Hepatocyte (in vitro differentiated cells): ENCODE measurements at regions not wholly inside any gene's neighbourhood (a gene's known extent, or its start where the extent isn't known, plus 50 kb on each side); places are given as distances from the start of the nearest gene placed in this dataset.
"Not testable (repeated sequence)": the region's sequence is repeated elsewhere in the genome, so short reads cannot be mapped to it uniquely, and the experiment has no call there.

Source experiments
- DNase-seq: peaks from one replicate; pipeline ENCODE4 v3.0.0-alpha.2; 2016; ENCODE audit warnings: low spot score
- H2AFZ ChIP-seq: fragments of 200-600 bp; sonication (generic); 2 replicates; pipeline ENCODE4 v1.6.0; 2016; ENCODE audit warnings: antibody characterized with exemption, mild to moderate bottlenecking
- H3K27ac ChIP-seq: fragments of 200-600 bp; sonication (generic); 2 replicates; pipeline ENCODE4 v1.5.1; 2016; ENCODE audit warnings: mild to moderate bottlenecking
- H3K27me3 ChIP-seq: fragments of 200-600 bp; sonication (generic); 2 replicates; pipeline ENCODE4 v1.6.1; 2016
- H3K36me3 ChIP-seq: fragments of 200-600 bp; sonication (generic); replicated peaks from 2 replicates; pipeline ENCODE4 v1.5.1; 2016; ENCODE audit warnings: low read depth; ENCODE audit not compliant: insufficient read depth
- H3K4me1 ChIP-seq: fragments of 200-600 bp; sonication (generic); 2 replicates; pipeline ENCODE4 v1.5.1; 2016; ENCODE audit warnings: mild to moderate bottlenecking, moderate library complexity; ENCODE audit not compliant: insufficient read depth
- H3K4me2 ChIP-seq: fragments of 200-600 bp; sonication (generic); 2 replicates; pipeline ENCODE4 v1.6.0; 2016
- H3K4me3 ChIP-seq: fragments of 200-600 bp; sonication (generic); 2 replicates; pipeline ENCODE4 v1.5.1; 2016; ENCODE audit warnings: mild to moderate bottlenecking
- H3K79me2 ChIP-seq: fragments of 200-600 bp; sonication (generic); 2 replicates; pipeline ENCODE4 v1.6.0; 2017; ENCODE audit warnings: mild to moderate bottlenecking
- H3K9me2 ChIP-seq: fragments of 200-600 bp; sonication (generic); replicated peaks from 2 replicates; pipeline ENCODE4 v1.6.0; 2017; ENCODE audit warnings: mild to moderate bottlenecking; ENCODE audit not compliant: insufficient read depth
- H3K9me3 ChIP-seq: fragments of 200-600 bp; sonication (generic); 2 replicates; pipeline ENCODE4 v1.5.1; 2016; ENCODE audit warnings: low read depth, mild to moderate bottlenecking
- H4K20me1 ChIP-seq: fragments of 200-600 bp; sonication (generic); 2 replicates; pipeline ENCODE4 v1.6.0; 2016; ENCODE audit warnings: mild to moderate bottlenecking; ENCODE audit not compliant: insufficient read depth, poor library complexity, severe bottlenecking
- EZH2 ChIP-seq: fragments of 200-600 bp; sonication (generic); IDR thresholded peaks from 2 replicates; pipeline ENCODE4 v1.6.1; 2016; ENCODE audit warnings: antibody characterized with exemption, mild to moderate bottlenecking, borderline replicate concordance
- EZH2phosphoT487 ChIP-seq: fragments of 200-600 bp; sonication (generic); IDR thresholded peaks from one replicate; pipeline ENCODE4 v1.6.1; 2018; ENCODE audit warnings: antibody characterized with exemption, mild to moderate bottlenecking, low read depth, moderate library complexity; ENCODE audit not compliant: unreplicated experiment, severe bottlenecking
- WGBS: methylation state at CpG from one replicate; pipeline ENCODE4 v1.1.6; 2016; ENCODE audit warnings: low lambda C conversion rate; ENCODE audit errors: missing lambda C conversion rate; 5-methylcytosine and 5-hydroxymethylcytosine counted together
- TF ChIP-seq, protein P1 (sequence below): fragments of 200-600 bp; sonication (generic); IDR thresholded peaks from 2 replicates; pipeline ENCODE4 v1.5.1; 2016; ENCODE audit warnings: antibody characterized with exemption, mild to moderate bottlenecking; ENCODE audit not compliant: poor library complexity

DNA sequence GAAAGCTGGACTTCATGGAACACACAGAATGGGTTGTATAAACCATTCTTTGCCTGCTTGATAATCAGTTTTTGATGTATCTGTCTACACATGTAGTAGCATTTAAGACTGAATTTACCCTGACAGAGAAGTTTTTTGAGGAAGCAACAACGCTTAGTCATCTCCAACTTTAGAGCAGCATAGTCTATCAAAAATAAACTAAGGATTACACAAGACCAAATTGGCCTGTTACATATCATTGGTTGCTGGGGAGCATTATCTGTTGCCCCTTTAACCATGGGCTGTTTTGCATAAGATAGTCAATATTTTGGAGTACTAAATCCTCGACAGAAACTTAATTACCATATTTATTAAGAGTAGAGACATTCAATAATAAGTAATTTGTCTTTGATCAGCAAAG, 347.4 kb downstream of the FAM47B start:
- H3K27ac ChIP-seq, result no peak overlapping the region
- no peak for DNase-seq
- TF ChIP-seq EZH2phosphoT487, result no peak
- no peak for TF ChIP-seq EZH2
- TF ChIP-seq, protein P1, sequence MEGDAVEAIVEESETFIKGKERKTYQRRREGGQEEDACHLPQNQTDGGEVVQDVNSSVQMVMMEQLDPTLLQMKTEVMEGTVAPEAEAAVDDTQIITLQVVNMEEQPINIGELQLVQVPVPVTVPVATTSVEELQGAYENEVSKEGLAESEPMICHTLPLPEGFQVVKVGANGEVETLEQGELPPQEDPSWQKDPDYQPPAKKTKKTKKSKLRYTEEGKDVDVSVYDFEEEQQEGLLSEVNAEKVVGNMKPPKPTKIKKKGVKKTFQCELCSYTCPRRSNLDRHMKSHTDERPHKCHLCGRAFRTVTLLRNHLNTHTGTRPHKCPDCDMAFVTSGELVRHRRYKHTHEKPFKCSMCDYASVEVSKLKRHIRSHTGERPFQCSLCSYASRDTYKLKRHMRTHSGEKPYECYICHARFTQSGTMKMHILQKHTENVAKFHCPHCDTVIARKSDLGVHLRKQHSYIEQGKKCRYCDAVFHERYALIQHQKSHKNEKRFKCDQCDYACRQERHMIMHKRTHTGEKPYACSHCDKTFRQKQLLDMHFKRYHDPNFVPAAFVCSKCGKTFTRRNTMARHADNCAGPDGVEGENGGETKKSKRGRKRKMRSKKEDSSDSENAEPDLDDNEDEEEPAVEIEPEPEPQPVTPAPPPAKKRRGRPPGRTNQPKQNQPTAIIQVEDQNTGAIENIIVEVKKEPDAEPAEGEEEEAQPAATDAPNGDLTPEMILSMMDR, result no peak
- no peak overlapping the region for H3K4me2 ChIP-seq
- no peaks in the 10 kb centered on the region for H3K27me3 ChIP-seq
- no peak overlapping the region for H2AFZ ChIP-seq
- H3K4me3 ChIP-seq, result no peak overlapping the region
- H4K20me1 ChIP-seq, result no peaks in the 10 kb centered on the region
- H3K9me2 ChIP-seq, result no peaks in the 10 kb centered on the region
- no peaks in the 10 kb centered on the region for H3K9me3 ChIP-seq
- H3K4me1 ChIP-seq, result no peaks in the 10 kb centered on the region
- WGBS, result 62% methylated on average over 2 of the region's 2 CpGs
- H3K79me2 ChIP-seq, result no peaks in the 10 kb centered on the region
- H3K36me3 ChIP-seq, result no peaks in the 10 kb centered on the region

DNA sequence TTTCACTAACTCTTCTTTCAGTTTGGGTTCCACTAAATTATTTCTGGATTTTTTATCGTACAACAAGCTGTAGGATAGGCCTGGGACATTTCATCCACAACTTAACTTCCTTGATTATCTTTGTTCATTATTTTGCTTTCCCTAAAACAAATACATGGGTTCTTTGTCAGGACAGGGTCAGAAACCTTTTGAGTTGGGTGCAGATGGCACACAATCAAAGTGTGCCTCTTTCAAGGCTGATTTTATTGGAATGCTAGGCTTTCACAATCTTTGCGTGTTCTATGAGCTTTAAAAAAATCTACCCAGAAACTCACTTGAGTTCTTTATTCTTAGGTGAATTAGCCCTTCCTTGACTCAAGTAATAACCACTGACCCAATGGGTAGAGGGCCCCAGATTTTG, 348.4 kb downstream of the FAM47B start:
- TF ChIP-seq EZH2, result no peak
- no peak for TF ChIP-seq EZH2phosphoT487
- TF ChIP-seq, protein P1, result no peak
- 71% methylated on average over 2 of the region's 2 CpGs for WGBS
- H3K27ac ChIP-seq, result no peak overlapping the region

DNA sequence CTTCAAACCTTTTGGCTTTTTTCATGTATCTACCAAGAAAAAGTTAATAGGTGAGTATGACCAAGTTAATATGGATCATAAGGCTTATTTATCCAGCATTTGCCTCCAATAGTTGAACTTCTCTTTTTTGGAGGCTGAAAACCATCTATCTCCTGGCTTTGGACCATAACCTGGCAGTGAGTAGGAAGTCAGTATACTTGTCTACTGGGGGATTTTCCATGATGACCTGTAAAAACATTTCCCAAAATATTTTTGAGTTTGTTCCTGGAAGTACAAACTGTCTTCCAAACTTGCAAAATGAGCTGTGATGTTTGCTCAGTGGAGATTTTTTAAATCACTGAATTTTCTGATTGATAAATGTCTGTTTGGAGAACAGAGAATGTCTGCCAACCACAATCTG, 349.9 kb downstream of the FAM47B start:
- Histone ChIP-seq H3K27me3 (no peaks in the 10 kb centered on the region), H4K20me1 (no peaks in the 10 kb centered on the region), H3K9me2 (no peaks in the 10 kb centered on the region), H3K79me2 (no peaks in the 10 kb centered on the region), H3K4me3 (no peak overlapping the region), H3K4me2 (no peak overlapping the region), H3K27ac (no peak overlapping the region), H3K4me1 (no peaks in the 10 kb centered on the region), H2AFZ (no peak overlapping the region), H3K36me3 (no peaks in the 10 kb centered on the region), H3K9me3 (no peaks in the 10 kb centered on the region)
- TF ChIP-seq EZH2 (no peak), EZH2phosphoT487 (no peak)
- TF ChIP-seq, protein P1, result no peak
- DNase-seq, result no peak

More for the DNA sequence above, 348.4 kb downstream of the FAM47B start:
- H3K79me2 ChIP-seq, result no peaks in the 10 kb centered on the region
- no peaks in the 10 kb centered on the region for H3K4me1 ChIP-seq
- DNase-seq, result no peak
- H3K9me2 ChIP-seq, result no peaks in the 10 kb centered on the region
- no peak overlapping the region for H3K4me2 ChIP-seq
- no peaks in the 10 kb centered on the region for H3K9me3 ChIP-seq
- no peak overlapping the region for H2AFZ ChIP-seq
- H3K27me3 ChIP-seq, result no peaks in the 10 kb centered on the region
- no peak overlapping the region for H3K4me3 ChIP-seq
- H4K20me1 ChIP-seq, result no peaks in the 10 kb centered on the region
- no peaks in the 10 kb centered on the region for H3K36me3 ChIP-seq

DNA sequence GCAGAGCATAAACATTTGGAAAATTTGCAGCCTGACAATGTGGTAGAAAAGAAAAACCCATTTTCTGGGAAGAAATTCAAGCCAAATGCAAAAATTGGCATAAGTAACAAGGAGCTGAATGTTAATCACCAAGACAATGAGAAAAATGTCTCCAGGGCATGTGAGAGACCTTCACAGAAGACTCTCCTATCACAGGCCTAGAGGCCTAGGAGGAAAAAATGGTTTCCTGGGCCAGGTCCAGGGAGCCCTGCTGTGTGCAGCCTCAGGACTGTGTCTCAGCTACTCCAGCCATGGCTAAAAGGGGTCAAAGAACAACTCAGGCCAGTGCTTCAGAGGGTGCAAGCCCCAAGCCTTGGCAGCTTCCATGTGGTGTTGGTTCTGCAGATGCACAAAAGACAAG, 362.4 kb downstream of the FAM47B start:
- not testable (repeated sequence) for H4K20me1 ChIP-seq, H3K79me2 ChIP-seq, H3K36me3 ChIP-seq, H3K9me3 ChIP-seq, H3K4me1 ChIP-seq, H3K4me2 ChIP-seq, H3K9me2 ChIP-seq, DNase-seq, H3K27ac ChIP-seq, H2AFZ ChIP-seq, H3K27me3 ChIP-seq, H3K4me3 ChIP-seq
